ENCODE measurements at regions not wholly inside any gene's neighbourhood (a gene's known extent, or its start where the extent isn't known, plus 50 kb on each side); places are given as distances from the start of the nearest gene placed in this dataset.

DNA sequence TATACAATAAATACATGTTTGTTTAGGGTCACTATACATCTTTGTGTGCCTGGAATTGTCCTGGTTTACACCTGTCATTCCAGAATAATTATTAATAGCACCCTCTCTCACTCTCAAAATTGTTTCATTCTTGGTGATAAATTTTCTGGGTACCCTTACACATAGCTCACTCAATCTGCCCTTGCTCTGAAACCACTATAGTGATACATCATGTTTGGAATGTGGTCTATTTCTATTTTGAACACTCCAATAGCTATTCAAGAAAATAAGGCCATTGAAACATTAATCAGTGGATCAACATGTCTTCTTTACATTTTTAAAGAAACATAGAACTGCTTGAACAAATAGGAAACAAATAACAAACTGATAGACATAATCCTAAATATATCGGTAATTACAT, 158.7 kb downstream of the ARRDC3 start (continued):
- TF ChIP-seq SRF (IDR thresholded peaks at IDR 0.05; ENCODE audit: low read depth, low read length) (no peak), TEAD4 (IDR thresholded peaks at IDR 0.05; ENCODE audit: low read depth, low read length) (no peak), SIX5 (IDR thresholded peaks at IDR 0.05; ENCODE audit: low read depth, low read length) (no peak), BCL11A (IDR thresholded peaks at IDR 0.05; ENCODE audit: low read depth in 2 of 2, low read length in 2 of 2) (no peak), TAF7 (optimal IDR thresholded peaks at IDR 0.05; ENCODE audit: borderline replicate concordance, low read depth, low read length) (no peak)

Measured in H1 (cell line).